ENCODE measurements at regions not wholly inside any gene's neighbourhood (a gene's known extent, or its start where the extent isn't known, plus 50 kb on each side); places are given as distances from the start of the nearest gene placed in this dataset.

- no peak for TF ChIP-seq CTCF (IDR thresholded peaks at IDR 0.05)
- no peak for TF ChIP-seq POLR2A (IDR thresholded peaks at IDR 0.05)
Observed at GRCh38 chr7:122212754-122213153, 68.7 kb upstream of the AASS start.
